GM23248 (cell line): ENCODE measurements at regions not wholly inside any gene's neighbourhood (a gene's known extent, or its start where the extent isn't known, plus 50 kb on each side); places are given as distances from the start of the nearest gene placed in this dataset.

Source experiments
- EZH2 ChIP-seq: fragments of 200-600 bp; sonication (generic); IDR thresholded peaks from 2 replicates; pipeline ENCODE4 v1.6.1; 2018; ENCODE audit warnings: antibody characterized with exemption, mild to moderate bottlenecking; ENCODE audit not compliant: insufficient read depth, poor library complexity, severe bottlenecking
- EZH2phosphoT487 ChIP-seq: fragments of 200-600 bp; sonication (generic); IDR thresholded peaks from 2 replicates; pipeline ENCODE4 v1.6.1; 2018; ENCODE audit warnings: antibody characterized with exemption, moderate library complexity, mild to moderate bottlenecking, low read depth; ENCODE audit not compliant: insufficient read depth

DNA sequence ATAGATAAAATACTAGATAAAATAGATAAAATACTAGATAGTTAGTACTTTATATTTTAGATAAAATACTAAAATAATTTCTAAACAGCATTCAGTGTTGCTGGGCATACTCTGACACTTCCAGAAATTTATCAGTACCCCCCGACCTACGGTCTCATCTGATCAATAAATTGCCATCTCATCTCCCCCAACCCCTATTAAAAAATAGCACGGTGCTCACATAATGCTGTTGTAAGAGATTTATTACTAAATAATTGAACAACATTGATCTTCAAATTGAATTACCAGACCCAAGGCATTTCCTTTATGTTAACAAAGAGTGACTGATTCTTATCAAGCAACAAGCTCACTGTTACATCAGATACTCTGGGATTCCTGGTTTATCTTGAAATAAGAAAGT lies 300.9 kb downstream of the CBLN4 start:
- no peak for TF ChIP-seq EZH2
- no peak for TF ChIP-seq EZH2phosphoT487
